HL-60/S4 (cell line): ENCODE measurements at regions not wholly inside any gene's neighbourhood (a gene's known extent, or its start where the extent isn't known, plus 50 kb on each side); places are given as distances from the start of the nearest gene placed in this dataset.

Source experiments
- in situ Hi-C: fragments of 300-500 bp; cut with MboI; formaldehyde crosslinking; loops from 2 replicates; pipeline ENCODE4 v1.14.3; 2022; ENCODE audit warnings: low sequenced_read_pairs

- in situ Hi-C loops = loop anchor here (25.0 kb wide), 3 partner anchors 617 to 983 kb away; partner anchors contain the start of gene DUSP10
Measured at GRCh38 chr1:222470252-222470805, 77.6 kb downstream of the HHIPL2 start.

- in situ Hi-C loops = loop anchor here (5.0 to 25.0 kb wide), 4 partner anchors 166 to 979 kb away; partner anchors contain the start of gene DUSP10
Measured at GRCh38 chr1:222466150-222466865, 81.6 kb downstream of the HHIPL2 start.

GRCh38 chr1:222465211-222466041 is 82.5 kb downstream of the HHIPL2 start:
- in situ Hi-C loops = loop anchor here (5.0 to 25.0 kb wide), 4 partner anchors 167 to 978 kb away; partner anchors contain the start of gene DUSP10

- in situ Hi-C loops = loop anchor here (5.0 to 25.0 kb wide), 4 partner anchors 167 to 978 kb away; partner anchors contain the start of gene DUSP10
Measured at GRCh38 chr1:222464841-222465210, 83.1 kb downstream of the HHIPL2 start.

GRCh38 chr1:222463059-222463730 is 84.7 kb downstream of the HHIPL2 start:
- in situ Hi-C loops = loop anchor here (25.0 kb wide), 3 partner anchors 624 to 976 kb away; partner anchors contain the start of gene DUSP10

- in situ Hi-C loops = loop anchor here (25.0 kb wide), 3 partner anchors 625 to 975 kb away; partner anchors contain the start of gene DUSP10
Measured at GRCh38 chr1:222462601-222463000, 85.3 kb downstream of the HHIPL2 start.

- in situ Hi-C loops = loop anchor here (25.0 kb wide), 3 partner anchors 625 to 975 kb away; partner anchors contain the start of gene DUSP10
Measured at GRCh38 chr1:222461941-222462340, 86.0 kb downstream of the HHIPL2 start.

GRCh38 chr1:222459652-222460051 is 88.3 kb downstream of the HHIPL2 start:
- in situ Hi-C loops = loop anchor here (25.0 kb wide), 3 partner anchors 628 to 972 kb away; partner anchors contain the start of gene DUSP10

GRCh38 chr1:222457513-222457912 is 90.4 kb downstream of the HHIPL2 start:
- in situ Hi-C loops = loop anchor here (25.0 kb wide), 3 partner anchors 630 to 970 kb away; partner anchors contain the start of gene DUSP10

- in situ Hi-C loops = loop anchor here (25.0 kb wide), 3 partner anchors 630 to 970 kb away; partner anchors contain the start of gene DUSP10
Measured at GRCh38 chr1:222457084-222457483, 90.8 kb downstream of the HHIPL2 start.

GRCh38 chr1:222455188-222455879 is 92.6 kb downstream of the HHIPL2 start:
- in situ Hi-C loops = loop anchor here (25.0 kb wide), 3 partner anchors 632 to 968 kb away; partner anchors contain the start of gene DUSP10

GRCh38 chr1:222454782-222455181 is 93.1 kb downstream of the HHIPL2 start:
- in situ Hi-C loops = loop anchor here (25.0 kb wide), 3 partner anchors 633 to 967 kb away; partner anchors contain the start of gene DUSP10

GRCh38 chr1:222454186-222454585 is 93.7 kb downstream of the HHIPL2 start:
- in situ Hi-C loops = loop anchor here (25.0 kb wide), 3 partner anchors 633 to 967 kb away; partner anchors contain the start of gene DUSP10

GRCh38 chr1:222452031-222452430 is 95.9 kb downstream of the HHIPL2 start:
- in situ Hi-C loops = loop anchor here (25.0 kb wide), 3 partner anchors 635 to 965 kb away; partner anchors contain the start of gene DUSP10

GRCh38 chr1:222443566-222443965 is 104.3 kb downstream of the HHIPL2 start:
- in situ Hi-C loops = no loop called here

GRCh38 chr1:222441066-222441465 is 106.8 kb downstream of the HHIPL2 start:
- in situ Hi-C loops = no loop called here

GRCh38 chr1:222424826-222425225 is 123.1 kb downstream of the HHIPL2 start:
- in situ Hi-C loops = no loop called here

GRCh38 chr1:222421380-222421779 is 126.5 kb downstream of the HHIPL2 start:
- in situ Hi-C loops = no loop called here

GRCh38 chr1:222420633-222421032 is 127.3 kb downstream of the HHIPL2 start:
- in situ Hi-C loops = no loop called here
